Coronary artery (tissue), 2 donors: ENCODE measurements at regions not wholly inside any gene's neighbourhood (a gene's known extent, or its start where the extent isn't known, plus 50 kb on each side); places are given as distances from the start of the nearest gene placed in this dataset.
"Not testable (repeated sequence)": the region's sequence is repeated elsewhere in the genome, so short reads cannot be mapped to it uniquely, and the experiment has no call there.

Experiments used
- DNase-seq: peaks from one replicate; pipeline ENCODE4 v3.0.0-alpha.2; 2017; ENCODE audit warnings: low spot score
- H3K27ac ChIP-seq, 2 donors: fragments of 200-600 bp; sonication (generic); one replicate each; pipeline ENCODE4 v1.5.1; 2016 to 2019
- H3K4me3 ChIP-seq: fragments of 200-600 bp; sonication (generic); 2 replicates; pipeline ENCODE4 v1.5.1; 2016; ENCODE audit warnings: mild to moderate bottlenecking, moderate library complexity
- TF ChIP-seq, protein P1 (sequence below): fragments of 200-600 bp; sonication (generic); IDR thresholded peaks from one replicate; pipeline ENCODE4 v1.5.1; 2019; ENCODE audit warnings: antibody characterized with exemption

DNA sequence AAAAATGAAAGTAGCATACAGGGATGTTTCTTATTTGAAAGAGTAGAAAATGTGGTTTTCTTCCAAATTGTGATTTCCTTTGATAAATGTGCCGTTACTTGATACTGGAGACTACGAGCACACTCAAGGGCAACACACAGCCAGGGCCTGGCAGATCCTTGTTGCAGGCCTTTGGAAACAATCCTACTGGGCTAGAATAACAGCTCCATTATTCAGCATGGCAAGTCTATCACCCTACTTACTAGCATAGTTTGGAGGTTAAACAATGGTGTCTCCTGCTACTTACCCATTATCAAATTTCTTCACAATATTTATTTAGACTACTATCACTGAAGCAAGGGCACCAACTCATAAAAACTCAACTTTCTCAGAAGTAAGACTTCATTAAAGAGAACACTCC is 140.8 kb upstream of the ZNF608 start:
- no peak for DNase-seq
- no peak overlapping the region for H3K4me3 ChIP-seq

DNA sequence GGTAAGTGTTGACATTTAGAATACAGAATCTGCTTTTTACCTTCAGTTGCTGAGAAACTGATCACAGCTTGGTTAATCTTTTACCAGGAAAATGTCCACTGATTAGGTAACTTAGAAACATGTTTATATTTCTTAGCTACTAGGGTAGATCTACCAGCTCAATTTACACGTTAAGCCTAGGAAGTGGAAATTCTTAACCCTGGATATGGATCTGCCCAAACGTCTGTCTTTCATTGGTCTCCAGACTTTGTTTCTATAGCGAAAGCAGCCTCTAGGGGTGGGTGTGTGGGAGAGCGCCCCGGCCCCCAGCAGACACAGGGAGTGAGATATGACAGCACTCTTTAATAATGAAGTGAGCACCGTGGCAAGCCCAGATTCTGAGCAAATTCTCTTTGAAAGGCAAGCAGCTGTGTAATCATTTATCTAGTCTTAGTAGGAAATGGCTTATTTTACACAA is 141.6 kb upstream of the ZNF608 start:
- TF ChIP-seq, protein P1, sequence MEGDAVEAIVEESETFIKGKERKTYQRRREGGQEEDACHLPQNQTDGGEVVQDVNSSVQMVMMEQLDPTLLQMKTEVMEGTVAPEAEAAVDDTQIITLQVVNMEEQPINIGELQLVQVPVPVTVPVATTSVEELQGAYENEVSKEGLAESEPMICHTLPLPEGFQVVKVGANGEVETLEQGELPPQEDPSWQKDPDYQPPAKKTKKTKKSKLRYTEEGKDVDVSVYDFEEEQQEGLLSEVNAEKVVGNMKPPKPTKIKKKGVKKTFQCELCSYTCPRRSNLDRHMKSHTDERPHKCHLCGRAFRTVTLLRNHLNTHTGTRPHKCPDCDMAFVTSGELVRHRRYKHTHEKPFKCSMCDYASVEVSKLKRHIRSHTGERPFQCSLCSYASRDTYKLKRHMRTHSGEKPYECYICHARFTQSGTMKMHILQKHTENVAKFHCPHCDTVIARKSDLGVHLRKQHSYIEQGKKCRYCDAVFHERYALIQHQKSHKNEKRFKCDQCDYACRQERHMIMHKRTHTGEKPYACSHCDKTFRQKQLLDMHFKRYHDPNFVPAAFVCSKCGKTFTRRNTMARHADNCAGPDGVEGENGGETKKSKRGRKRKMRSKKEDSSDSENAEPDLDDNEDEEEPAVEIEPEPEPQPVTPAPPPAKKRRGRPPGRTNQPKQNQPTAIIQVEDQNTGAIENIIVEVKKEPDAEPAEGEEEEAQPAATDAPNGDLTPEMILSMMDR: no peak
- DNase-seq: no peak
- no peak overlapping the region for H3K4me3 ChIP-seq
- H3K27ac ChIP-seq: no peak overlapping the region

More for the DNA sequence above, 140.8 kb upstream of the ZNF608 start:
- TF ChIP-seq, protein P1: no peak
- no peak overlapping the region for H3K27ac ChIP-seq

DNA sequence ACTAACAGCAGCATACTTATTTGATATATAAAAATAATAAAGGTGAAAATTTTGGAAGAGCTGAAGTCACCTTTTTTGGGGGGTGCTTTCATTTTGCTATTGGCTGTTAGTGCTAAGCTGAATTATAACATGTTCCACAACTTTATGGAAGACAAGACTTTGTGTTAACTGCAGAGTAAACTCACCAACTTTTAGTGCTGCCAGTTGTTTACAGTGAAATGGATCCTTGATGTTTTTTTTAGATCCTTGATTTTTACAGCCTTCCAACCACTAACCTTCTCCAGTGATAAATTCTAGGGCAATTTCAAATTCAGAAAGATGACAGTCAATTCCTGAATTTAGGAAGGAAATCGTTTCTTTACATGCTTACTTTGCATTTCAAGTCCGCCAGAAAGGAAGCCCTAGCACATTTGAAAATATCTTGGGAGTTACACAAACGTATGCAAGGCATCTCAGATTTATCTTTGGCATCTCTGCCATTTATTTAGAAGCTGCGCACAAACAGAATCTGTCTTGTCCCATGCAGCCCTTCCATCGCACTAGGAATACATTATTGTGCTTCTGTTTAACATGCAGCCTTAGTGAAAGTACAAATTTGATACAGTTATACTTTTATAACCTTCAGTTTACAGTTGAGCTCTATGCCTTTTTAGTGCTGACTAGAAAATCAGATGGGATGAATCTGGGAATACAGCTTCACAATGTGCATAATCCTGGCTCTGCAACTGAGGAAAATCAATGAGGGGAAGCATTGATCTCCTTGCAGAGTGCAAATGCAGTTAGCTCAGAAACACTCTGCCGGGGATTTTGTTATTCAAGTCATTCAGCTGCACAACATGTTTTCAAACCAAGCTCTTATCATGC is 142.4 kb upstream of the ZNF608 start:
- TF ChIP-seq, protein P1: no peak
- DNase-seq: no peak
- no peak overlapping the region for H3K27ac ChIP-seq
- H3K4me3 ChIP-seq: no peak overlapping the region

DNA sequence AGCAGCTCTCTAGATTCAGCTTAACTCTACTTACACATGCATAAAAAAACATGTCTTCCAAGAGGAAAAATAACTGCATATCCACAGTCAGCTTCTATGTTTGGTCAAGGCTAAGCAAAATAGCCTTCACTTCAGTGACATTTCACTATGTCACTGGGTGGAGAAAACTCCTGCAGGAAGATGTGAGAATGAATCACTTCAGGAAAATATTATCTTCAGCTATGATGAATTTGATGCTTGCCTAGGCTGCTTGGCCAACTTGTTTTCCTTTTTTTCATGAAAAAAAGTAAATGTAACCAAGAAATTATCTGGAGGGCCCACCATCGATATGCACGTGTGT is 143.0 kb upstream of the ZNF608 start:
- Histone ChIP-seq H3K4me3 (no peak overlapping the region), H3K27ac (no peak overlapping the region)
- TF ChIP-seq, protein P1: no peak
- DNase-seq: no peak

DNA sequence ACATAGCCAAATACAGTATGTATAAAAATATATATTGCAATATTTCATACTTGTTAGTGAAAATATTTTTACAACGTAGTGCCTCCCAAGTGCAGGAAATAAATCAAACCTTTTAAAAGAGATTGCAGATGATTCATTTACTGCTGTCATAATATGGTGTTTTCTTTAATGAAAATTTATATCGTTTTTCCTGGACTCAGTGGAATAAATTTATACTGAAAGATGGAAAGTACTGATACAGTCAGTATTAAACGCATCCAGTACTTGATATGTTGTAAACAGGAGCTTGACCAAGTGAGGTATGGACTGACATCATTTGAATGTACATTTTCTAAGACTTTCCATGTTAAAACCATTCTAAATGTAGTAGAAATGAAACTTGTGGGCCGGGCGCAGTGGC is 143.4 kb upstream of the ZNF608 start:
- DNase-seq: no peak
- Histone ChIP-seq H3K27ac (no peak overlapping the region), H3K4me3 (no peak overlapping the region)
- TF ChIP-seq, protein P1: no peak

DNA sequence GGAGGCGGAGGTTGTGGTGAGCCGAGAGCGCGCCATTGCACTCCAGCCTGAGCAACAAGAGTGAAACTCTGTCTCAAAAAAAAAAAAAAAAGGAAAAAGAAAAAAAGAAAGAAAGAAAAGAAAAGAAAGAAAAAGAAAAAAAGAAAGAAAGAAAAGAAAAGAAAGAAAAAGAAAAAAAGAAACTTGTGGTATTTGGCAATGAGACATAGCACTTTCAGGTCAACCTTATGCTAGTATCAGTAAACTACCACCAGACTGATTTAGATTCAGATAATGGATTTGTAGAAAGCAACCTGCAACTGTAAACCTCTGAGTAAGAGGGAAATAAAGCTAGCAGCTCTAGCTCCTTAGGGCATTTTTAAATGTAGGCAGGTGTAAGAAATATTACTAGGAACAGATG is 144.0 kb upstream of the ZNF608 start:
- H3K4me3 ChIP-seq, DNase-seq, H3K27ac ChIP-seq: not testable (repeated sequence)

DNA sequence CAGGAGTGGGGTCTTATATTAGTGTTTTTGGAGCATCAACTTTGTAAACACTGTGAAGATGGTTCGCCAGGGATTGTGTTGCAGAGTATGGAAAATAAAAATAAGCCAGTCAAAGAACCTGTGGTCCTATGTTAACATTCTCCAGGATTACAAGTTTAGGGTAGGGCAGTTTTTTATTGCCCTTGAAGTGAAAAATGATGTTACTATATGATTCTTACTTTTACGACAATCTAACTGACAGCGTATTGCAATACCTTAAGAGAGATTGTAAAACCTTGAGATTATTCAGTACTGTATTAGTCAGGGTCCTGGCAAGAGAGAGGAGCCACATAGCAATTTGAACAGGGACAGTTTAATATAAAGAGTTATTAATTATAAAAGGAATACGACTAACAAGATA is 144.7 kb upstream of the ZNF608 start:
- Histone ChIP-seq H3K27ac (no peak overlapping the region), H3K4me3 (no peak overlapping the region)
- no peak for DNase-seq
- TF ChIP-seq, protein P1: no peak
